ENCODE measurements at regions not wholly inside any gene's neighbourhood (a gene's known extent, or its start where the extent isn't known, plus 50 kb on each side); places are given as distances from the start of the nearest gene placed in this dataset.
A peak's percentile ranks its signal among the peaks of the same experiment; 100 is the strongest.
"Not testable (repeated sequence)": the region's sequence is repeated elsewhere in the genome, so short reads cannot be mapped to it uniquely, and the experiment has no call there.

- DNase-seq (ENCODE audit: low read depth, low spot score): not testable (repeated sequence)
Measured at GRCh38 chr1:147103416-147104155, 68.7 kb downstream of the PRKAB2 start.

GRCh38 chr1:147099192-147099591 lies 73.1 kb downstream of the PRKAB2 start:
- no peak for DNase-seq (ENCODE audit: low read depth, low spot score)

GRCh38 chr1:147098338-147098973 lies 73.8 kb downstream of the PRKAB2 start:
- not testable (repeated sequence) for DNase-seq (ENCODE audit: low read depth, low spot score)

GRCh38 chr1:147095691-147096090 lies 76.6 kb downstream of the PRKAB2 start:
- no peak for DNase-seq (ENCODE audit: low read depth, low spot score)

GRCh38 chr1:147091801-147092200 lies 80.5 kb downstream of the PRKAB2 start:
- DNase-seq (ENCODE audit: low read depth, low spot score): no peak

- DNase-seq (ENCODE audit: low read depth, low spot score): no peak
Measured at GRCh38 chr1:147089457-147089856, 82.8 kb downstream of the PRKAB2 start.

GRCh38 chr1:147086129-147086528 lies 86.1 kb downstream of the PRKAB2 start:
- DNase-seq (ENCODE audit: low read depth, low spot score): no peak

- peak; percentile 85 for DNase-seq (ENCODE audit: low read depth, low spot score)
Measured at GRCh38 chr1:147084273-147085096, 87.8 kb downstream of the PRKAB2 start.

- DNase-seq (ENCODE audit: low read depth, low spot score): no peak
Measured at GRCh38 chr1:147083919-147084272, 88.4 kb downstream of the PRKAB2 start.

- no peak for DNase-seq (ENCODE audit: low read depth, low spot score)
Measured at GRCh38 chr1:147080671-147081394, 91.4 kb downstream of the PRKAB2 start.

GRCh38 chr1:147080006-147080661 lies 92.1 kb downstream of the PRKAB2 start:
- no peak for DNase-seq (ENCODE audit: low read depth, low spot score)

- DNase-seq (ENCODE audit: low read depth, low spot score): no peak
Measured at GRCh38 chr1:147079400-147080005, 92.8 kb downstream of the PRKAB2 start.

- DNase-seq (ENCODE audit: low read depth, low spot score): no peak
Measured at GRCh38 chr1:147078606-147079399, 93.5 kb downstream of the PRKAB2 start.

- no peak for DNase-seq (ENCODE audit: low read depth, low spot score)
Measured at GRCh38 chr1:147077936-147078605, 94.2 kb downstream of the PRKAB2 start.

GRCh38 chr1:147077523-147077922 lies 94.7 kb downstream of the PRKAB2 start:
- no peak for DNase-seq (ENCODE audit: low read depth, low spot score)

- DNase-seq (ENCODE audit: low read depth, low spot score): no peak
Measured at GRCh38 chr1:147077081-147077480, 95.2 kb downstream of the PRKAB2 start.

GRCh38 chr1:147076442-147076841 lies 95.8 kb downstream of the PRKAB2 start:
- DNase-seq (ENCODE audit: low read depth, low spot score): no peak

- DNase-seq (ENCODE audit: low read depth, low spot score): no peak
Measured at GRCh38 chr1:147072482-147073432, 99.5 kb downstream of the PRKAB2 start.

Data from iPS DF 19.7 (cell line).